ENCODE measurements at regions not wholly inside any gene's neighbourhood (a gene's known extent, or its start where the extent isn't known, plus 50 kb on each side); places are given as distances from the start of the nearest gene placed in this dataset.
A peak's percentile ranks its signal among the peaks of the same experiment; 100 is the strongest.

GRCh38 chr18:77865853-77866252 lies 616.2 kb downstream of the GALR1 start:
- DNase-seq = no peak

- no peak for DNase-seq
Observed at GRCh38 chr18:77866351-77866750, 616.7 kb downstream of the GALR1 start.

- no peak for DNase-seq
Observed at GRCh38 chr18:77870199-77870598, 620.6 kb downstream of the GALR1 start.

- DNase-seq = no peak
Observed at GRCh38 chr18:77870894-77871293, 621.2 kb downstream of the GALR1 start.

GRCh38 chr18:77872166-77872565 lies 622.5 kb downstream of the GALR1 start:
- DNase-seq = no peak

GRCh38 chr18:77876319-77876865 lies 626.7 kb downstream of the GALR1 start:
- DNase-seq = no peak

GRCh38 chr18:77879829-77880228 lies 630.2 kb downstream of the GALR1 start:
- DNase-seq = no peak

- DNase-seq = no peak
Observed at GRCh38 chr18:77884454-77884853, 634.8 kb downstream of the GALR1 start.

- no peak for DNase-seq
Observed at GRCh38 chr18:77894060-77894459, 644.4 kb downstream of the GALR1 start.

GRCh38 chr18:77895250-77895649 lies 645.6 kb downstream of the GALR1 start:
- no peak for DNase-seq

- no peak for DNase-seq
Observed at GRCh38 chr18:77896586-77897252, 647.1 kb downstream of the GALR1 start.

- no peak for DNase-seq
Observed at GRCh38 chr18:77897606-77898005, 648.0 kb downstream of the GALR1 start.

GRCh38 chr18:77899972-77900754 lies 650.5 kb downstream of the GALR1 start:
- peak; percentile 32 for DNase-seq

- DNase-seq = no peak
Observed at GRCh38 chr18:77905011-77905410, 655.4 kb downstream of the GALR1 start.

- no peak for DNase-seq
Observed at GRCh38 chr18:77905449-77906055, 655.9 kb downstream of the GALR1 start.

- no peak for DNase-seq
Observed at GRCh38 chr18:77906103-77906892, 656.6 kb downstream of the GALR1 start.

- no peak for DNase-seq
Observed at GRCh38 chr18:77910347-77910746, 660.7 kb downstream of the GALR1 start.

GRCh38 chr18:77911971-77912605 lies 662.4 kb downstream of the GALR1 start:
- DNase-seq = no peak

- DNase-seq = no peak
Observed at GRCh38 chr18:77918730-77919129, 669.1 kb downstream of the GALR1 start.

- DNase-seq = no peak
Observed at GRCh38 chr18:77919923-77920322, 670.3 kb downstream of the GALR1 start.

- DNase-seq = no peak
Observed at GRCh38 chr18:77935342-77935741, 685.7 kb downstream of the GALR1 start.

GRCh38 chr18:77940566-77940965 lies 690.9 kb downstream of the GALR1 start:
- DNase-seq = no peak
